CD4-positive, alpha-beta T cell (primary cell): ENCODE measurements at regions not wholly inside any gene's neighbourhood (a gene's known extent, or its start where the extent isn't known, plus 50 kb on each side); places are given as distances from the start of the nearest gene placed in this dataset.

Experiments
- ATAC-seq: fragments of 200-7000 bp; cut with Tn5 transposase; one replicate; pipeline ENCODE4 v1.10.0; 2022; ENCODE audit warnings: mild to moderate bottlenecking; ENCODE audit not compliant: poor library complexity
- CTCF ChIA-PET: fragments of 350-600 bp; sonication (Branson Sonifier 250); formaldehyde crosslinking; loops from one replicate; lab custom pipeline; 2021; ENCODE audit warnings: antibody characterized with exemption, inconsistent platforms; lab: Charles Lee
- POLR2A ChIA-PET: fragments of 350-600 bp; sonication (Branson Sonifier 250); formaldehyde crosslinking; loops from one replicate; lab custom pipeline; 2021; ENCODE audit warnings: antibody characterized with exemption, inconsistent platforms; lab: Charles Lee
- DNase-seq, 14 experiments: peaks; one replicate each; pipeline ENCODE4 v3.0.0-alpha.2; 2013 to 2020; ENCODE audit warnings: mixed read lengths in 2 of 14
- H3K27ac ChIP-seq, 2 donors: one replicate each; pipeline versions ENCODE4 v1.5.1 to v1.7.0; 2013; ENCODE audit warnings: low read length in 2 of 2, low read depth in 1 of 2, mild to moderate bottlenecking in 1 of 2
- H3K27me3 ChIP-seq, 2 experiments: 1 replicate in 1 of 2; 2 replicates in 1 of 2; pipeline versions ENCODE4 v1.6.1 to v1.7.0; 2013; ENCODE audit warnings: low read length in 2 of 2, control low read depth in 1 of 2, mild to moderate bottlenecking in 1 of 2, moderate library complexity in 1 of 2; ENCODE audit not compliant: insufficient read depth in 2 of 2, control insufficient read depth in 1 of 2
- H3K36me3 ChIP-seq: one replicate; pipeline ENCODE4 v1.6.1; 2013; ENCODE audit warnings: low read length, control low read depth; ENCODE audit not compliant: insufficient read depth
- H3K4me1 ChIP-seq: one replicate; pipeline ENCODE4 v1.6.1; 2013; ENCODE audit warnings: low read length, control low read depth; ENCODE audit not compliant: insufficient read depth
- H3K4me3 ChIP-seq: one replicate; pipeline ENCODE4 v1.5.1; 2013; ENCODE audit warnings: mild to moderate bottlenecking, low read length, moderate library complexity
- H3K9me3 ChIP-seq, 2 experiments: 1 replicate in 1 of 2; 2 replicates in 1 of 2; pipeline versions ENCODE4 v1.6.1 to v1.7.0; 2013; ENCODE audit warnings: low read length in 2 of 2, mild to moderate bottlenecking in 2 of 2, control low read depth in 1 of 2, moderate library complexity in 1 of 2; ENCODE audit not compliant: control insufficient read depth in 1 of 2, insufficient read depth in 1 of 2
- H3K27ac Mint-ChIP-seq: one replicate; pipeline ENCODE4 v1.8.0; 2020; ENCODE audit warnings: mixed read lengths
- H3K27me3 Mint-ChIP-seq: one replicate; pipeline ENCODE4 v1.8.0; 2021; ENCODE audit warnings: mixed read lengths
- H3K36me3 Mint-ChIP-seq: one replicate; pipeline ENCODE4 v1.8.0; 2021; ENCODE audit warnings: low read depth, mixed read lengths
- H3K4me1 Mint-ChIP-seq: one replicate; pipeline ENCODE4 v1.8.0; 2021; ENCODE audit warnings: low read depth, mixed read lengths
- H3K4me3 Mint-ChIP-seq: one replicate; pipeline ENCODE4 v1.8.0; 2020; ENCODE audit warnings: mild to moderate bottlenecking, mixed read lengths
- H3K9me3 Mint-ChIP-seq: one replicate; pipeline ENCODE4 v1.8.0; 2020; ENCODE audit warnings: mixed read lengths
- CTCF ChIP-seq: fragments of 200-600 bp; IDR thresholded peaks from one replicate; pipeline ENCODE4 v1.8.0; 2022; ENCODE audit warnings: antibody characterized with exemption, mild to moderate bottlenecking
- intact Hi-C, 2 experiments: fragments of 100-400 bp; cut with DNase I in 1 of 2; cut with micrococcal nuclease in 1 of 2; formaldehyde crosslinking; loops; one replicate each; pipeline versions ENCODE4 v1.15.1 to v1.9.0; 2023 to 2025; cut with DNase I, micrococcal nuclease

- ChIA-PET POLR2A (no interaction called here), CTCF (no interaction called here)
- no peak for TF ChIP-seq CTCF
- no peak overlapping the region for H3K27ac Mint-ChIP-seq
- Histone ChIP-seq H3K27ac (no peak overlapping the region), H3K36me3 (no peaks in the 10 kb centered on the region), H3K4me3 (no peak overlapping the region), H3K27me3 (no peaks in the 10 kb centered on the region), H3K9me3 (no peaks in the 10 kb centered on the region), H3K4me1 (no peaks in the 10 kb centered on the region)
- no peaks in the 10 kb centered on the region for H3K36me3 Mint-ChIP-seq
- ATAC-seq (no peak), DNase-seq (no peak)
- intact Hi-C loops = no loop called here
- peaks cover 3% of the 10 kb centered on the region for H3K9me3 Mint-ChIP-seq
- H3K4me1 Mint-ChIP-seq = no peaks in the 10 kb centered on the region
- H3K27me3 Mint-ChIP-seq = no peaks in the 10 kb centered on the region
- H3K4me3 Mint-ChIP-seq = no peak overlapping the region
These were observed 315.0 kb downstream of the JRKL start for GRCh38 chr11:96704847-96705246.

- no peaks in the 10 kb centered on the region for H3K27me3 ChIP-seq
- no peak for ATAC-seq
- intact Hi-C loops = no loop called here
These were observed 316.9 kb downstream of the JRKL start for GRCh38 chr11:96706761-96707160.

GRCh38 chr11:96707273-96707672 lies 317.5 kb downstream of the JRKL start:
- DNase-seq (no peak), ATAC-seq (no peak)
- no peak for TF ChIP-seq CTCF
- no peak overlapping the region for H3K27ac ChIP-seq
- H3K36me3 ChIP-seq = no peaks in the 10 kb centered on the region
- no peaks in the 10 kb centered on the region for H3K27me3 Mint-ChIP-seq
- H3K4me1 ChIP-seq = no peaks in the 10 kb centered on the region
- no peaks in the 10 kb centered on the region for H3K36me3 Mint-ChIP-seq
- peaks cover 3% of the 10 kb centered on the region for H3K9me3 Mint-ChIP-seq
- H3K4me1 Mint-ChIP-seq = no peaks in the 10 kb centered on the region
- no peak overlapping the region for H3K27ac Mint-ChIP-seq
- H3K4me3 ChIP-seq = no peak overlapping the region
- intact Hi-C loops = no loop called here
- ChIA-PET CTCF (no interaction called here), POLR2A (no interaction called here)
- no peak overlapping the region for H3K4me3 Mint-ChIP-seq
- H3K9me3 ChIP-seq = no peaks in the 10 kb centered on the region
- H3K27me3 ChIP-seq = no peaks in the 10 kb centered on the region

More at GRCh38 chr11:96706761-96707160, 316.9 kb downstream of the JRKL start:
- H3K36me3 ChIP-seq = no peaks in the 10 kb centered on the region
- H3K9me3 ChIP-seq = no peaks in the 10 kb centered on the region
- no peak for TF ChIP-seq CTCF
- H3K27me3 Mint-ChIP-seq = no peaks in the 10 kb centered on the region
- no peaks in the 10 kb centered on the region for H3K36me3 Mint-ChIP-seq
- ChIA-PET POLR2A (no interaction called here), CTCF (no interaction called here)
- DNase-seq = no peak
- no peak overlapping the region for H3K4me3 Mint-ChIP-seq
- H3K27ac Mint-ChIP-seq = no peak overlapping the region
- no peak overlapping the region for H3K4me3 ChIP-seq
- H3K4me1 Mint-ChIP-seq = no peaks in the 10 kb centered on the region
- H3K9me3 Mint-ChIP-seq = peaks cover 3% of the 10 kb centered on the region
- H3K27ac ChIP-seq = no peak overlapping the region
- H3K4me1 ChIP-seq = no peaks in the 10 kb centered on the region
